GM21367 (cell line): ENCODE measurements at regions not wholly inside any gene's neighbourhood (a gene's known extent, or its start where the extent isn't known, plus 50 kb on each side); places are given as distances from the start of the nearest gene placed in this dataset.
"Not testable (repeated sequence)": the region's sequence is repeated elsewhere in the genome, so short reads cannot be mapped to it uniquely, and the experiment has no call there.

Experiments
- ATAC-seq: cut with Tn5 transposase; IDR thresholded peaks from one replicate; pipeline ENCODE4 v1.9.1; 2021; ENCODE audit not compliant: unreplicated experiment

GRCh38 chr3:193946945-193947344 is 189.0 kb upstream of the HES1 start:
- no peak for ATAC-seq

GRCh38 chr3:193947596-193947995 is 188.4 kb upstream of the HES1 start:
- no peak for ATAC-seq

- no peak for ATAC-seq
These were observed 187.5 kb upstream of the HES1 start for GRCh38 chr3:193948459-193948858.

DNA sequence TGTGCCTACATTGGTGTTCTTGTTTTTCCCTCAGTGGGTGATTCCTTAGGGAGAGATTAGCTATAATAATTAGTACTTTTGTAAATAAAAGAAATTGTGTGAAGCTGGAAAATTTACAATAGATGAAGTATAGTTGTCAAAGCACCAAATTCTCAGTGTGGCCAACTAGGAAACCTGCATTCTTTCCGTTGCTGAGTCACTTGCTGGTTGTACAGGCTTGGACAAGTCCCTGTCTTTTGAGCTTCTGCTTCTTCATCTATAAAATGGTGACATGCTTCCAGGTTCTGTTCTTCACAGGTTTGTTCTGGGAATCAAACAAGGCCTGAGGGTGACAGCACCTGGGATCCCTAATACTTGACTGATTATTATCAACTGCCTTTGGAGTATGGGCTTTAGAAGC is 184.1 kb upstream of the HES1 start:
- ATAC-seq: no peak

DNA sequence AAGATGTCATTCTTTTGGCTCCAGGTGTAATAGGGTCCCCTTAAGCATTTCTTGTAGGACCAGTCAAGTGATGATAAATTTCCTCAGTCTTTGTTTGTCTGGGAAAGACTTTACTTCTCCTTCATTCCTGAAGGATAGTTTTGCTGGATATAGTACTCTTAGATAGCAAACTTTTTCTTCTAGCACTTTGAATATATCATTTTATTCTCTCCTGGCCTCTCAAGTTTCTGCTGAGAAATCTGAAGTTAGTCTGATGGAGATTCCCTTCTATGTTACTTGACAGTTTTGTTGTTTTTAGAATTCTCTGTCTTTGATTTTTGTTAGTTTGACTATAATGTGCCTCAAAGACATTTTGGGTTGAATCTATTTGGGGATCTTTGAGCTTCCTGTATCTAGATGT is 181.2 kb upstream of the HES1 start:
- no peak for ATAC-seq

- no peak for ATAC-seq
These were observed 180.2 kb upstream of the HES1 start for GRCh38 chr3:193955719-193956118.

- ATAC-seq: no peak
These were observed 176.1 kb upstream of the HES1 start for GRCh38 chr3:193959861-193960260.

DNA sequence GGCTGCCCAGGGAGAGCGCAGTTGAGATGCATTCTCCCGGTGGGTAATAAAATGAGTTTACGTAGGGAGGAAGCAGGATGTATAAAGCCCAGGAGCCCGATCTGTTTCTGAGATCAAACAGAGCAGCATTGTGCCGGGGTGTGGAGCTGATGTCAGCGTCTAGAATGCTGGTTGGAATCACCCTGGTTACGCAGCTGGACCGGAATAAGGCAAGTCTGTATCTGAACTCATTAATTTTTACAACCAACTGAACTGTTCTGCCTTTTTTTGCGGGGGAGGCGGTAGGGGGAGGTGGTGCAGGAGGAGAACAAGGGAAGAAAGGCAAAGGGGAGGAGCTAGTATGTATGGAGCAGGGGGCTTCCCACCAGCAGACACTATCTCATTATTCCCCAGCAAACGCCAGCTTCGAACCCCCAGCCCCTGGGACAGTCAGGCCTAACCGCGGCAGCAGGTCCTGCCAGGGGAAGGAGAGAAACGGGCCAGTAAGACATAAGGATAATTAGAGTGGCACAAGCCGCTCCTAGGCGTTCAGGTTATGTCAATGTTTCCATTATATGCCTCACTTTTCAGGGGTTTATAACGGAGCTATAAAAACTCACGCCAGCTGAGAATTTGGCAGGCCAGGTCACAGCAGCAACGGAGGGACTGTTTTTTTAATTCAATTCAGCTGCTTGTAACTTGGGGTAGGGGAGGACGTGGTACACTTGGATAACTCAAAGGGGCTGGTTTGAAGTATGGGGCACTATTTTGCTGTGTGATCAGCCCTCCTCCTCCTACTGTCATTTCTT is 175.3 kb upstream of the HES1 start:
- ATAC-seq: no peak

GRCh38 chr3:193962986-193963685 is 172.8 kb upstream of the HES1 start:
- ATAC-seq: no peak

- ATAC-seq: no peak
These were observed 172.0 kb upstream of the HES1 start for GRCh38 chr3:193963808-193964516.

- ATAC-seq: no peak
These were observed 171.4 kb upstream of the HES1 start for GRCh38 chr3:193964517-193964880.

- no peak for ATAC-seq
These were observed 167.5 kb upstream of the HES1 start for GRCh38 chr3:193968380-193968974.

DNA sequence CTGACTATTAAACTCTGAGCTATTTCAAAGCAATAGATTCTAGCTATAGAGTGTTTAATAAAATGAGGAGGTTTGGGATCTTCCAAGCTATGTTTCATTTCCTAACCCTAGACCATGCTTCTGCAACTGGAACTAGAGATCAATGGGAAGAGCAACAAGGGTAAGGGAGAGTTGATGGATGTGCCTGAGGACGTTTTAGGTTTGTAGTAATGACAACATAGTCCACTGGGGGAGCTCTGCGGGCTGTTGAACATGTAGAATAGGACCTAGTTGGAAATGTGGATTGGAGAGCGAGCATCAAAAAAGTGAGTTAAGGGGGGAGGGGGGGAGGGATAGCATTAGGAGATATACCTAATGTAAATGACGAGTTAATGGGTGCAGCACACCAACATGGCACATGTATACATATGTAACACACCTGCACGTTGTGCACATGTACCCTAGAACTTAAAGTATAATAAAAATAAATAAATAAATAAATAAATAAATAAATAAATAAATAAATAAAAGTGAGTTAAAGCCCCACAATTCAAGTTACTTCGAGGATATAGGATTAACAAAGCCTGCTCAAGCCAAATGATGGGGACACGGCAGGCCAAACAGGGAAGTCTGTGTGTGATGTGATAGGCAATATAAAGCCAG is 165.7 kb upstream of the HES1 start:
- not testable (repeated sequence) for ATAC-seq

DNA sequence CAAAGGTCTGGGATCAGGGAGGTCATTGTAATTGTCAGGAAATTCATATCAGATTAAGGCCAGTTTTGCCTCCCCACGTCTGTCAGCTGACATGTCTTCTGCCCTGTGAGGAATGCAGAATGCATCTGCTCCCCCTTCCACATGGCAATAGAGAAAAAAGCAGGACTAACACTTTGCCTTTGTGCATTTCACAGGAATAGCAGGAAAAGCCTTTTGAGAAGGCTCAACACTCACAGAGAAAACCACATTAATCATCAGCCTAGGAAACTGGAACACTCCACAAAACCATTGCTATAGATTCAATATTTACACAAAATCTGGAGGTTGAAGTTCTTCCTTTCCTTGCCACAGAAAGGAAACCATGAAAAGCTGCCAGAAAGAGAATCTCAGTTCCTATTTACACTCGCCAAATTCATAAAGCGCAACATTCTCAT is 165.2 kb upstream of the HES1 start:
- ATAC-seq: peak; percentile 10

DNA sequence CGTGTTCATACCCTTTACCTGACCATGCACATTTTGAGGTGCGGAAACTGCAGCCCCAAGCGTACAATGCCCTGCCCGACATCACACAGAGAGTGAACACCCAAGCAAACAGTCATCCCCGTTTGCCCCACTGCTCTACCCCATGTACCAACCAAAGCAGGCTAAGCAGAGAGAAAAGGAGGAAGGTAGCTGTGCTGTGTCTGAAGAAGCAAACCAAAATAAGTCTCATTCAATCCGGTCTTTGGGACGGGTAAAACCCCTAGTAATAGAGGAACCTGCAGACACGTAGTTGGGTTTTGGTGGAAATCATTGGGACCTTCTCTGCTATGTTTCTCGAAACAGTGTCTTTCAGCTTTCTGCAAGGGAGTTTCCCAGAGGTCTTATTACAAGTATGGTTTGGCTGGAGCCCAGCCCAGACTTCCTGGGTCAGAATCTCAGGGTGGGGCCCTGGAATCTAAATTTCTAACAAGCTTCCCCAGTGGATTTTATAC is 164.6 kb upstream of the HES1 start:
- ATAC-seq: peak; percentile 61

DNA sequence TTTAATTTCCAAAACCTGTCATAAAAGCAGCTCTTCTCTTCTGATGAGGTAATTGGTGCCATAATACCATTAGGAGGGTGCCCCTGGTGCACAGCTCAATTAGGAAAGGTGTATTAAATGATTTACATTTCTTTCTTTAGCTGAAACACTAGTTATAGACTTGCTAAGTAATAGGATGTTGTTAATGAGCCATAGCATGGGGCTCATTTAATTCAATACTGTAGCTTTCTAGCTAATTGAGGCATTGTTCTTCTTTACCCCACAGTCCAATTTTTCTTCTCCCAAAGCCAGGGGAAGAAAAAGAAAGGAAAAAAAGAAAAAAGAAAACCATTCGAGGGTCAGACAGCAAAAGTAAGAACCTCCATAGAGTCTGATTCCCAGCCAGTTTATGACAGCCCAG is 164.0 kb upstream of the HES1 start:
- ATAC-seq: no peak

DNA sequence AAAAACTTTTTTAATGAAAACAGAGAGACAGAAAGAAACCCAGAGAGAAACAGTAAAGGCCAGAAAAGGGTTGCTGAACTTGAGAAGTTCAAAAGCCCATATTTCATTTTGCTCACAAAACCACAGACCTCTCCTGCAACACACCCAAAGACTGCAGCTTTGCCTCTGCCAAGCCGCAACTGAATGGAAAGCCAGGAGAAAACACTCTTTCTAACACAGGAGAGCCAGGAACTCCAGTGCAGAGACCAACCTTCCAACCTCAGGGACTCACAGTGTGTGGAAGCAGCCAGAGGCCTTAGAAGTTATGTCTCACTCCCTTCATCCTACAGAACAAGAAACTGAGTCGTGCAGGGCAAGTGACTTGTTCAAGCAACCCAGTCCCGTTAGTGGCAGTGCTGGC is 163.1 kb upstream of the HES1 start:
- ATAC-seq: no peak

DNA sequence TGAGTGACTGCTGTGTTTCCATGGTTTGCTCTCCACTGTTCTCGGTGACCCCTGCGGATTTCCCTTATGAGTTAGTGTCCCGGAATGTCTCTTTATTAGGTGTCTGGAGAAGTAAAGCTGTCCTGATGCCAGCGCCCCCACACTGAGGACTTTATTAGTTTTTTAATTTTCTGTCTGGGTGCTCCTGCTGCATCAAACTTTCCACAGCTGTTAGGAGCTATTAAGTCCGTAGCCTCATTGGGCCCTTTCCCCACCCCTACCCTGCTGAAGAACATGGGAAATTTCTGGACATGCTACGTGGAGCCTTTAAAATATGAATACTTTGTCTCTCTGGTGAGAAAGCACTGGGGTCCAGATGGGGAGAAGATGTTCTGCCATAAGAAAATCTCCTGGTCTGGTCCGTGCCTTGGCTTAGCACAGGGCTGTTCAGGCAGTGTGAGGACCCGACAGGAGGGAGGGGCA is 161.7 kb upstream of the HES1 start:
- ATAC-seq: no peak

GRCh38 chr3:193974671-193975535 is 161.0 kb upstream of the HES1 start:
- ATAC-seq: no peak

- ATAC-seq: no peak
These were observed 158.3 kb upstream of the HES1 start for GRCh38 chr3:193977622-193978021.
